Mammary epithelial cell (primary cell): ENCODE measurements at regions not wholly inside any gene's neighbourhood (a gene's known extent, or its start where the extent isn't known, plus 50 kb on each side); places are given as distances from the start of the nearest gene placed in this dataset.

Source experiments
- EZH2 ChIP-seq: IDR thresholded peaks from 2 replicates; pipeline ENCODE4 v1.6.1; 2012; ENCODE audit warnings: low read length, inconsistent platforms, borderline replicate concordance
- TF ChIP-seq, protein P1 (sequence below), 2 donors: IDR thresholded peaks in 1 of 2; conservative IDR thresholded peaks in 1 of 2; 2 replicates each; pipeline ENCODE4 v1.5.1; 2011 to 2012; ENCODE audit warnings: inconsistent platforms in 2 of 2, low read length in 2 of 2, mild to moderate bottlenecking in 2 of 2, control low read depth in 1 of 2, low read depth in 1 of 2; ENCODE audit not compliant: insufficient read depth in 1 of 2; ENCODE audit errors: extremely low read depth in 1 of 2

DNA sequence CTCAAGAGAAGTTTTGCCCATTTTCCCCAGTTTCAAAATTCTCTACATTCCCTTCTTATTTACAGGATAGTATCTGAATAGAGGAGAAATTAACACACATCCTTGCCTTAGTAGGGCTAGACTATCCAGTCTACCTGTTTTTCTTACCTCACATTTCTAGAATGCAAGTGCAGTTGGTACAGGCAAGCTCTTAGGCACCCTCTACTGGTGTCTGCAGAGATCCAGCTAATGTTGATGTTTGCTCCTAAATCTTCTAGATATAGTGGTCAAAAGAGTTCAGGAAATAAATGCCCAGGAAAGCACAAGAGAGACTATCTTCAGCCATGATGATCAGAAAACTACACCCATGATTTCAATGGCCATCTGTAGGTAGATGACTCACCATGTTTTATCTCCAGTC, 205.3 kb downstream of the HTR7 start:
- TF ChIP-seq, protein P1, sequence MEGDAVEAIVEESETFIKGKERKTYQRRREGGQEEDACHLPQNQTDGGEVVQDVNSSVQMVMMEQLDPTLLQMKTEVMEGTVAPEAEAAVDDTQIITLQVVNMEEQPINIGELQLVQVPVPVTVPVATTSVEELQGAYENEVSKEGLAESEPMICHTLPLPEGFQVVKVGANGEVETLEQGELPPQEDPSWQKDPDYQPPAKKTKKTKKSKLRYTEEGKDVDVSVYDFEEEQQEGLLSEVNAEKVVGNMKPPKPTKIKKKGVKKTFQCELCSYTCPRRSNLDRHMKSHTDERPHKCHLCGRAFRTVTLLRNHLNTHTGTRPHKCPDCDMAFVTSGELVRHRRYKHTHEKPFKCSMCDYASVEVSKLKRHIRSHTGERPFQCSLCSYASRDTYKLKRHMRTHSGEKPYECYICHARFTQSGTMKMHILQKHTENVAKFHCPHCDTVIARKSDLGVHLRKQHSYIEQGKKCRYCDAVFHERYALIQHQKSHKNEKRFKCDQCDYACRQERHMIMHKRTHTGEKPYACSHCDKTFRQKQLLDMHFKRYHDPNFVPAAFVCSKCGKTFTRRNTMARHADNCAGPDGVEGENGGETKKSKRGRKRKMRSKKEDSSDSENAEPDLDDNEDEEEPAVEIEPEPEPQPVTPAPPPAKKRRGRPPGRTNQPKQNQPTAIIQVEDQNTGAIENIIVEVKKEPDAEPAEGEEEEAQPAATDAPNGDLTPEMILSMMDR (conservative IDR thresholded peaks at IDR 0.05 in 1 of 2, IDR thresholded peaks at IDR 0.05 in 1 of 2; ENCODE audit: extremely low read depth in 1 of 2, insufficient read depth in 1 of 2, low read depth in 1 of 2, low read length in 2 of 2), result peak; percentile 60 to 73
- TF ChIP-seq EZH2, result no peak
